Spleen (tissue), 7 donors: ENCODE measurements at regions not wholly inside any gene's neighbourhood (a gene's known extent, or its start where the extent isn't known, plus 50 kb on each side); places are given as distances from the start of the nearest gene placed in this dataset.

Experiments used
- POLR2A ChIP-seq, 3 donors: fragments of 450-650 bp; IDR thresholded peaks; one replicate each; pipeline ENCODE4 v1.5.1; 2017; ENCODE audit warnings: antibody characterized with exemption in 3 of 3, mild to moderate bottlenecking in 1 of 3
- POLR2AphosphoS5 ChIP-seq, 3 donors: sonication (generic); formaldehyde crosslinking; IDR thresholded peaks; one replicate each; pipeline ENCODE4 v1.5.1; 2017; ENCODE audit warnings: antibody characterized with exemption in 3 of 3
- TF ChIP-seq, protein P1 (sequence below), 11 experiments: fragments of 200-600 bp in 7 of 11; fragments of 450-650 bp in 4 of 11; sonication (generic) in 4 of 11; IDR thresholded peaks in 8 of 11; conservative IDR thresholded peaks in 3 of 11; 1 replicate in 7 of 11; 2 replicates in 4 of 11; pipeline versions ENCODE4 v1.4.0 to v1.8.0; 2016 to 2021; ENCODE audit warnings: antibody characterized with exemption in 11 of 11, inconsistent platforms in 4 of 11, mild to moderate bottlenecking in 1 of 11
- donor health status: DM: no; HTN: no; CAD: no; lungs with moderate emphysema.
- donor health status: DM: no; HTN: no; CAD: no.
- donor health status: DM: no; HTN: no; CAD: no.

GRCh38 chr2:84323890-84324289 is 135.2 kb downstream of the SUCLG1 start:
- TF ChIP-seq, protein P1, sequence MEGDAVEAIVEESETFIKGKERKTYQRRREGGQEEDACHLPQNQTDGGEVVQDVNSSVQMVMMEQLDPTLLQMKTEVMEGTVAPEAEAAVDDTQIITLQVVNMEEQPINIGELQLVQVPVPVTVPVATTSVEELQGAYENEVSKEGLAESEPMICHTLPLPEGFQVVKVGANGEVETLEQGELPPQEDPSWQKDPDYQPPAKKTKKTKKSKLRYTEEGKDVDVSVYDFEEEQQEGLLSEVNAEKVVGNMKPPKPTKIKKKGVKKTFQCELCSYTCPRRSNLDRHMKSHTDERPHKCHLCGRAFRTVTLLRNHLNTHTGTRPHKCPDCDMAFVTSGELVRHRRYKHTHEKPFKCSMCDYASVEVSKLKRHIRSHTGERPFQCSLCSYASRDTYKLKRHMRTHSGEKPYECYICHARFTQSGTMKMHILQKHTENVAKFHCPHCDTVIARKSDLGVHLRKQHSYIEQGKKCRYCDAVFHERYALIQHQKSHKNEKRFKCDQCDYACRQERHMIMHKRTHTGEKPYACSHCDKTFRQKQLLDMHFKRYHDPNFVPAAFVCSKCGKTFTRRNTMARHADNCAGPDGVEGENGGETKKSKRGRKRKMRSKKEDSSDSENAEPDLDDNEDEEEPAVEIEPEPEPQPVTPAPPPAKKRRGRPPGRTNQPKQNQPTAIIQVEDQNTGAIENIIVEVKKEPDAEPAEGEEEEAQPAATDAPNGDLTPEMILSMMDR (IDR thresholded peaks at IDR 0.05 in 8 of 11, conservative IDR thresholded peaks at IDR 0.05 in 3 of 11): no peak
- TF ChIP-seq POLR2AphosphoS5 (IDR thresholded peaks at IDR 0.05) (no peak), POLR2A (IDR thresholded peaks at IDR 0.05) (no peak)
